HG03469 (cell line): ENCODE measurements at regions not wholly inside any gene's neighbourhood (a gene's known extent, or its start where the extent isn't known, plus 50 kb on each side); places are given as distances from the start of the nearest gene placed in this dataset.

Experiments
- ATAC-seq: cut with Tn5 transposase; IDR thresholded peaks from one replicate; pipeline ENCODE4 v1.9.1; 2021; ENCODE audit warnings: mild to moderate bottlenecking, moderate library complexity, moderate number of reproducible peaks; ENCODE audit not compliant: unreplicated experiment

- no peak for ATAC-seq
Observed at GRCh38 chr4:185892165-185892564, 80.2 kb upstream of the SORBS2 start.

- no peak for ATAC-seq
Observed at GRCh38 chr4:185893500-185893899, 81.5 kb upstream of the SORBS2 start.

- no peak for ATAC-seq
Observed at GRCh38 chr4:185894481-185894880, 82.5 kb upstream of the SORBS2 start.

DNA sequence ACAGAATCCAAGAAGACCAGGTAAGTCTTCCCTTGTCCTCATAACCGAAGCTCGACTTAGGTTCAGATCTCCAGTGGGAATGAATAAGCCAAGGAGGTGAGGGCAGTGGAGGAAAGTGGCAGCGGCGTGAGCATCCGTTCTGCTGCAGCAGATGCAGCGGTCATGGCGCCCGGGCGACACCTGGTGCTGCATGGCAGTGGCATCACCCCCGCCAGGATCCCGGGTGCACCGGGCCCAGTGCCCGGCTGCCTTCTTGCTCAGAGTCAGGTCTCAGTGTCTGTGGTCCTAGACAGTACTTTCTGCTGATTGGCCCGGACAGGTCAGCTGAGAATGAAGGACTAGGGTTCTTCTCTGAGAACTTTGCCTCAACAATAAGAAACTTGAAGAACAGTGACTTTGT, 83.4 kb upstream of the SORBS2 start:
- ATAC-seq: no peak

- no peak for ATAC-seq
Observed at GRCh38 chr4:185895866-185896265, 83.9 kb upstream of the SORBS2 start.

DNA sequence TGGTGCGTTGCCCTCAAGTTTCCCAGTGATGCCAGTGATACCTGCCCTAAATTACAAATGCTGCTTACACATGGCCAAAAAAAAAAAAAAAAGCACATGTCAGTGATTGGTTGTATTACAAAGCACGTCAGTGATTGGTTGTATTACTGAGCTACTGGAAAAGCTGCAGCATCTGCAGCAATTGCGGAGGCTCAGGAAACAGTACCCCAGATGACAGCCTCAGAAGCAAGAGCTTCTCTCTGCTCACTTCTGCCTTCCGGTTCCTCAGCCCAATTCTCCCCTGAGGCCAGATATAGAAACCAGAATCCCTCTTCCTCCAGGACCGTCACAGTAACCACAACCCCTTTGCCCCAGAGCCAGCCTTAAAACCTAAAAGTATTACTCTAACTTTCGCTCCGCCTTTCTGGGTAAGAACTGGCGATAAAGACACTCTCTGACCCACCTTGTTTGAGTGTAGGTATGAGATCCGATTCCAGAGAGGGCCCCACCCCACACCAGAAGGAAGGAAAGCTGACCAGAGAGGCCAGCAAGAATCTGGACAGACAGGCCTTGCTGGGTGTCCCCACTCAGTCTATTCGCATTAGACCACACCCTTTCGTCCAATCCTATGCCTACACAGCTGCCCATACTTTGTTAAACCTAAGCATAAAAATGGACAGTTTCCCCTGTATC, 85.0 kb upstream of the SORBS2 start:
- no peak for ATAC-seq

GRCh38 chr4:185898413-185898812, 86.4 kb upstream of the SORBS2 start:
- ATAC-seq: no peak

GRCh38 chr4:185899833-185900232, 87.8 kb upstream of the SORBS2 start:
- ATAC-seq: no peak

DNA sequence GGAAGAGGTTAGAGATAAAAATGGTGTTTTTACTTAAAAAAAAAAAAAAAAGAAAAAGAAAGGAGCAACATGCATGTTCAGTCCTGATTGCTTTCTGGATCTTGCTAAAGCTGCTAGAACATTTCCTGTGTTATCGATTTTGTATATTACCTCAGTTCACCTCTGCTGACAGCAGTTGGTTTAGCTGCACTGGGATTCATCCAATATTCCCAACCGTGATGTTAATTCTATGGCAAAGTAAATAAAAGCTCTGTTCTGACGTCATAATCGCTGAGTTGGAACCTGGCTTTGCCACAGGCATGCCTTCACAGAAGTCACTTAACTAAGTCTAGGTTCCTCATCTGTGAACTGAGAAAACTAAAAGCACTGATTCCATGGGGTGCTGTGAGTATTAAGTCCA, 90.7 kb upstream of the SORBS2 start:
- no peak for ATAC-seq

DNA sequence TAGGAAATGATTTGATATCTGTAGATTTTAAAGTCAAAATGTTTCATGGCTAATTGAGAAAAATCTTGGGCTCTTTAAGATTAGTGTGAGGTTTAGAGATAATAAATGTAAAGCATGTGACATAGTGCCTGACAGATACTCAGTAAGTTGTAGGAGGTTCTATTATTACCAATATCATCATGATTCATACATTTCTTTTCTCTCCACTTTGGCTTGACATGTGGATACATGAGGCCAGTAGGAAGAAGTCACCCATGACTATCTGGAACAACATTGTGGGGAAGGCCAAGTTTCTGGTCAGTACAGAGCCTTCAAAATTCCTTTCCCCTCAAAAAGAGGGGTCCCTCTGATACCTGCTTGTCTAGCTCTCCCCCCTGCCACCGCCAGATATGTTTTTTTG, 91.2 kb upstream of the SORBS2 start:
- ATAC-seq: no peak

- ATAC-seq: no peak
Observed at GRCh38 chr4:185904381-185904780, 92.4 kb upstream of the SORBS2 start.

DNA sequence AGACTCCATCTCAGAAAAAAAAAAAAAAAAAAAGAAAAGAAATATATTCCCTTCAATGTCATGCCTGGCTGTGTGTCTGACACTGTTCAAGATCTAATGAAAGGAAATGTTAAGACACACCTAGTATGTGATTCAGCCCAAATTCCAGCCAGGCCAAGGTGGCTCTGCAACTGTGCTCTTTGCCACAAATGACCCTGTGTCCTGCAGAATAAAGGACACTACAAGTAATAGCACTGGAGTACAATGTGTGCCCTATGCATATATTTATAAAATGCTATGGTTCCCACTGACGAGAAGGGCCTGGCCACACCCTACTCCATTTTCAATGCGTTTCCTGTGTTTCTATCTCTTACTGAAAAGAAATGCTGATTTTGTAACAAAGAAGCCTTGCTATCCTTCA, 98.0 kb upstream of the SORBS2 start:
- no peak for ATAC-seq

DNA sequence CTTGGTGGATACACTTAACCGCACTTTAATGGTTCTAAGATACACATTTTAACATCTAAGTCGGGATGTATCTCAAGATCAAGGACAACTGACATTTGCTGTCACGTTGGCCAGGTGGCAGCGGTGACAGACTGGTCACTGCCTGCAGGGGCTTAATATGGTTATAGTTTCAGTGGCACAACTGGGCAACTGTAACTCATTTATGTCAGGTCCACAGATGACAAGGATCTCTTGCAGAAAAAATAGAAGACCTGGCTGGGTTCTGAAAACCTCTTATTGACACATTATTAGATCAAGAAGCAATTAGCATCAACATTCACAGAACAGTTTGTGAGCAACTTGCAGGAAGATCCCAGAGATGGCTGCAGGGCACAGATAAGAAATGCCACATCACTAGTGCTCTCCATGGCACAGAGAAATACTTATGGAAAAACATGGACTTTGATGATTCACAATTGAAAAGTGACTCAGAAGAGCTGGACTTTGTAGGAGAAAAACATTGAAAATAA, 99.6 kb upstream of the SORBS2 start:
- no peak for ATAC-seq

GRCh38 chr4:185912779-185913178, 100.8 kb upstream of the SORBS2 start:
- no peak for ATAC-seq

GRCh38 chr4:185914583-185915199, 102.7 kb upstream of the SORBS2 start:
- ATAC-seq: no peak

DNA sequence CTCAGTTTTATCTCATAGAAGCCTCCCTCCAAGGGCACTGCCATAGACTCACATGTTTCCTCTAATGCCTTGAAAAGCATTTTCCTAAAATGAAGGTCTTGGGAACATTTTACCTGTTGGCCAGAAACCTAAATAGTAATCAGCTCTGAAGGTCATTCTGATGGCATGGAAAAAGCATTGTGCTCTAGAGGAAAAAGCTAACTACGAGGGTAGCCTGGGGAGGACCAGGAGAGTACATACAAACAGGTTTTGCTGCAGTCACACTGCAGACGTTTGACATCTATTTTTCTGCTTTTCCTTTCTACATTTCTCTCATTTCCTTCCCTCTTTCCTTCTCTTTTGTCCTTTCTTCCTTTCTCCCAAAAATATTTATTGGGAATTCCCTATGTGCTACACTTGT, 103.3 kb upstream of the SORBS2 start:
- ATAC-seq: no peak

DNA sequence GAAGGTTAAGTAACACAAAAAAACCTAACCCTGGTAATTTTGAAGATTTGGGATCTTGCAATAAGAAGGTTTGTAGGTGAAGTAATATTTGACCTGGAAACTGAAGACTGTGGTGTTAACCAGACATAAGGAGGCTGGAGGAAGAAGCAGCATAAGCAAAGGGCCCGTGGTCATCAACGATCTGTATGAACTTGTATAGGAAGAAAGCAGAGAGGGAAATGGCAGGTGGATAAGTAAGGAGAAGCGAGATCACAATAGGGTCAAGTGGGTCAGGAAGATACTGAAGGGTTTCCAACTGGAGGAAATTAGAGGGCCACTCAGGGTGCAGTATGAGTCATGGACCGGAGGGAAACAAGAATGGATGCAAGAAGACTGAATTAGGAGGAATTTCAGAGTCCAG, 103.8 kb upstream of the SORBS2 start:
- ATAC-seq: no peak

- no peak for ATAC-seq
Observed at GRCh38 chr4:185916231-185916630, 104.2 kb upstream of the SORBS2 start.

- no peak for ATAC-seq
Observed at GRCh38 chr4:185916683-185917082, 104.7 kb upstream of the SORBS2 start.

DNA sequence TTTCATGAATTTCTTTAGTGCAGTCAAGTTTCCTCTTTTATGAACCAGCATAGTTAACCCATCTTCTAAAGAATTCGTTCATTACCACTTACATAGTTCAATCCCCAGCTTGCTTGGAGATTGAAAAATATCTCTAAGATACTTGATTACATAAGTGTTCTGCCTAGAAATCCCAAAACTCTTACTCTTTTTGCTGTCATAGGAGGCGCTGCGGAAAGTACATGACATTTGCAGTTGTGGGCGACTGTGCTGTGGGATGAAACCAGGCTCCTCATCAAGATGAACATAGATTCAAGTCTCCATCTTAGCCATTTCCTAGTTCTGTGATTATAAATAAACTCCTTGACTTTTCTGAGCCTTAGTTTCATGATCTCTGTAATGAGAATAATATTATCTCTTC, 107.1 kb upstream of the SORBS2 start:
- no peak for ATAC-seq

GRCh38 chr4:185920171-185920570, 108.2 kb upstream of the SORBS2 start:
- ATAC-seq: no peak

GRCh38 chr4:185920691-185921260, 108.8 kb upstream of the SORBS2 start:
- no peak for ATAC-seq
